CD4-positive, alpha-beta T cell (primary cell): ENCODE measurements at regions not wholly inside any gene's neighbourhood (a gene's known extent, or its start where the extent isn't known, plus 50 kb on each side); places are given as distances from the start of the nearest gene placed in this dataset.

Experiments
- ATAC-seq: fragments of 200-7000 bp; cut with Tn5 transposase; one replicate; pipeline ENCODE4 v1.10.0; 2022; ENCODE audit warnings: mild to moderate bottlenecking; ENCODE audit not compliant: poor library complexity
- CTCF ChIA-PET: fragments of 350-600 bp; sonication (Branson Sonifier 250); formaldehyde crosslinking; loops from one replicate; lab custom pipeline; 2021; ENCODE audit warnings: antibody characterized with exemption, inconsistent platforms; lab: Charles Lee
- POLR2A ChIA-PET: fragments of 350-600 bp; sonication (Branson Sonifier 250); formaldehyde crosslinking; loops from one replicate; lab custom pipeline; 2021; ENCODE audit warnings: antibody characterized with exemption, inconsistent platforms; lab: Charles Lee
- DNase-seq, 14 experiments: peaks; one replicate each; pipeline ENCODE4 v3.0.0-alpha.2; 2013 to 2020; ENCODE audit warnings: mixed read lengths in 2 of 14
- H3K27ac ChIP-seq, 2 donors: one replicate each; pipeline versions ENCODE4 v1.5.1 to v1.7.0; 2013; ENCODE audit warnings: low read length in 2 of 2, low read depth in 1 of 2, mild to moderate bottlenecking in 1 of 2
- H3K27me3 ChIP-seq, 2 experiments: 1 replicate in 1 of 2; 2 replicates in 1 of 2; pipeline versions ENCODE4 v1.6.1 to v1.7.0; 2013; ENCODE audit warnings: low read length in 2 of 2, control low read depth in 1 of 2, mild to moderate bottlenecking in 1 of 2, moderate library complexity in 1 of 2; ENCODE audit not compliant: insufficient read depth in 2 of 2, control insufficient read depth in 1 of 2
- H3K36me3 ChIP-seq: one replicate; pipeline ENCODE4 v1.6.1; 2013; ENCODE audit warnings: low read length, control low read depth; ENCODE audit not compliant: insufficient read depth
- H3K4me1 ChIP-seq: one replicate; pipeline ENCODE4 v1.6.1; 2013; ENCODE audit warnings: low read length, control low read depth; ENCODE audit not compliant: insufficient read depth
- H3K4me3 ChIP-seq: one replicate; pipeline ENCODE4 v1.5.1; 2013; ENCODE audit warnings: mild to moderate bottlenecking, low read length, moderate library complexity
- H3K9me3 ChIP-seq, 2 experiments: 1 replicate in 1 of 2; 2 replicates in 1 of 2; pipeline versions ENCODE4 v1.6.1 to v1.7.0; 2013; ENCODE audit warnings: low read length in 2 of 2, mild to moderate bottlenecking in 2 of 2, control low read depth in 1 of 2, moderate library complexity in 1 of 2; ENCODE audit not compliant: control insufficient read depth in 1 of 2, insufficient read depth in 1 of 2
- H3K27ac Mint-ChIP-seq: one replicate; pipeline ENCODE4 v1.8.0; 2020; ENCODE audit warnings: mixed read lengths
- H3K27me3 Mint-ChIP-seq: one replicate; pipeline ENCODE4 v1.8.0; 2021; ENCODE audit warnings: mixed read lengths
- H3K36me3 Mint-ChIP-seq: one replicate; pipeline ENCODE4 v1.8.0; 2021; ENCODE audit warnings: low read depth, mixed read lengths
- H3K4me1 Mint-ChIP-seq: one replicate; pipeline ENCODE4 v1.8.0; 2021; ENCODE audit warnings: low read depth, mixed read lengths
- H3K4me3 Mint-ChIP-seq: one replicate; pipeline ENCODE4 v1.8.0; 2020; ENCODE audit warnings: mild to moderate bottlenecking, mixed read lengths
- H3K9me3 Mint-ChIP-seq: one replicate; pipeline ENCODE4 v1.8.0; 2020; ENCODE audit warnings: mixed read lengths
- intact Hi-C, 2 experiments: fragments of 100-400 bp; cut with DNase I in 1 of 2; cut with micrococcal nuclease in 1 of 2; formaldehyde crosslinking; loops; one replicate each; pipeline versions ENCODE4 v1.15.1 to v1.9.0; 2023 to 2025; cut with DNase I, micrococcal nuclease
- TF ChIP-seq, protein P1 (sequence below): fragments of 200-600 bp; IDR thresholded peaks from one replicate; pipeline ENCODE4 v1.8.0; 2022; ENCODE audit warnings: antibody characterized with exemption, mild to moderate bottlenecking

DNA sequence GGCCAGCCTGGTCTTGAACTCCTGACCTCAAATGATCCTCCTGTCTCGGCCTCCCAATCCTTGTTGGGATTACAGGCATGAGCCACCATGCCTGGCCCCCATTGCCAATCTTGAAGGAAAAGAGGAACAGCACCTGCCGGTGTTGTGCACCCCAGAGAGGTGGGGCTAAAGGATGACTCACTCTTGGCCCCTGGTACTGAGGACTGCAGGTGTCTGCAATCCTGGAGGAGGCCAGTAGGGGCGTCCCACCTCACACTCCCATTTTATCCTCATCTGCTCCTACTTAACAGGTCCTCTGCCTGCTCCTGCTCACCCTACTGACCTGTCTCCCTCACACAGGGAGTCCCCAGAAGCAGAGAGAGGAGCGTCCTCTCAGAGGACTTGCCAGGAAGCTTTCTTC is 390.4 kb downstream of the ARHGEF28 start:
- peaks cover 42% of the 10 kb centered on the region for H3K27me3 Mint-ChIP-seq
- DNase-seq (no peak), ATAC-seq (no peak)
- Histone ChIP-seq H3K27me3 (peaks cover 0 to 2% of the 10 kb centered on the region in 2 experiments), H3K27ac (no peak overlapping the region), H3K36me3 (no peaks in the 10 kb centered on the region), H3K9me3 (no peaks in the 10 kb centered on the region), H3K4me3 (no peak overlapping the region), H3K4me1 (no peaks in the 10 kb centered on the region)
- no peaks in the 10 kb centered on the region for H3K9me3 Mint-ChIP-seq
- H3K4me3 Mint-ChIP-seq, result no peak overlapping the region
- POLR2A ChIA-PET, result no interaction called here
- H3K27ac Mint-ChIP-seq, result no peak overlapping the region
- no peaks in the 10 kb centered on the region for H3K4me1 Mint-ChIP-seq
- TF ChIP-seq, protein P1, sequence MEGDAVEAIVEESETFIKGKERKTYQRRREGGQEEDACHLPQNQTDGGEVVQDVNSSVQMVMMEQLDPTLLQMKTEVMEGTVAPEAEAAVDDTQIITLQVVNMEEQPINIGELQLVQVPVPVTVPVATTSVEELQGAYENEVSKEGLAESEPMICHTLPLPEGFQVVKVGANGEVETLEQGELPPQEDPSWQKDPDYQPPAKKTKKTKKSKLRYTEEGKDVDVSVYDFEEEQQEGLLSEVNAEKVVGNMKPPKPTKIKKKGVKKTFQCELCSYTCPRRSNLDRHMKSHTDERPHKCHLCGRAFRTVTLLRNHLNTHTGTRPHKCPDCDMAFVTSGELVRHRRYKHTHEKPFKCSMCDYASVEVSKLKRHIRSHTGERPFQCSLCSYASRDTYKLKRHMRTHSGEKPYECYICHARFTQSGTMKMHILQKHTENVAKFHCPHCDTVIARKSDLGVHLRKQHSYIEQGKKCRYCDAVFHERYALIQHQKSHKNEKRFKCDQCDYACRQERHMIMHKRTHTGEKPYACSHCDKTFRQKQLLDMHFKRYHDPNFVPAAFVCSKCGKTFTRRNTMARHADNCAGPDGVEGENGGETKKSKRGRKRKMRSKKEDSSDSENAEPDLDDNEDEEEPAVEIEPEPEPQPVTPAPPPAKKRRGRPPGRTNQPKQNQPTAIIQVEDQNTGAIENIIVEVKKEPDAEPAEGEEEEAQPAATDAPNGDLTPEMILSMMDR, result no peak
- CTCF ChIA-PET, result no interaction called here
- H3K36me3 Mint-ChIP-seq, result no peaks in the 10 kb centered on the region
- intact Hi-C loops, result no loop called here

DNA sequence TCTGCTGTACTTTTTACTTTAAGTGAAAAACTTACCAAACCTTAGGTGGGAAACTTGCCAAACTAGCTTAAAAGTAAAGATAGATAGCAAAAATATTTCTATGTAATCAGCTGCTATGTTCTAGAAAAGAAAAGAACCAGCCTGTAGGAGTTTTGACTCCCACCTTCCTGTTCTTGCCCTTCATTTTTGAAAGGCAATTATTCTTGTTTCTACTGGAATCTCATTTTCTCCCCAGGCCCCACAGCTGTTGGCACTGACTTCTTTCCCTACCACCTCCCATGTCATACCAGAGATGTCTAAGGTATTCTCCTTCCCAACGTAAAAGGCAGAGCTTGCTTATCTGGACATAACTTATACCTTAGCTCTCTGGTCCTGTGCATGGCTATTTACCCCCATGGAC is 389.7 kb downstream of the ARHGEF28 start:
- Mint-ChIP-seq H3K36me3 (no peaks in the 10 kb centered on the region), H3K4me1 (no peaks in the 10 kb centered on the region), H3K27me3 (peaks cover 47% of the 10 kb centered on the region), H3K9me3 (no peaks in the 10 kb centered on the region), H3K4me3 (no peak overlapping the region), H3K27ac (no peak overlapping the region)
- ChIA-PET POLR2A (no interaction called here), CTCF (no interaction called here)
- Histone ChIP-seq H3K9me3 (no peaks in the 10 kb centered on the region), H3K27ac (no peak overlapping the region), H3K4me1 (no peaks in the 10 kb centered on the region), H3K36me3 (no peaks in the 10 kb centered on the region), H3K27me3 (peaks cover 0 to 2% of the 10 kb centered on the region in 2 experiments), H3K4me3 (no peak overlapping the region)
- ATAC-seq (no peak), DNase-seq (no peak)
- intact Hi-C loops, result no loop called here
- TF ChIP-seq, protein P1, result no peak

DNA sequence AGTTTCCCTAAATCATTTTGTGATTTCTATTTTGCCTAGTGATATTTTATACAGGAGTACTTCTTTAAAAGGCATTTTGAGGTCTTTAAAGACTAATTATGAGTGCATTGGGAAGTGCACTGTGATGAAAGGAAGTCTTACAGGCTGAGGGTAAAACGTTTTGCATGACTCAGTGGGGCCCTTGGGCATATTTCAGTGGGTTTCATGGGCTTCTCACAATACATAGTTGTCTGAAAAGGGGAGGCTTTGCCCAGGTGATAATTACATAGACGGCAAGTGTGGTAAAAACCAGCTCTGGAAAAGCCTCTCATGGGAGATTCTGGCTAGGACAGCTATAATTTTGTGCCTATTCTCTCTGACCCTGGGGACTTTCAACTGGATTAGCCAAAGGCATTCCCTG is 387.2 kb downstream of the ARHGEF28 start:
- Histone ChIP-seq H3K27ac (no peak overlapping the region), H3K4me1 (no peaks in the 10 kb centered on the region), H3K27me3 (peaks cover 0 to 2% of the 10 kb centered on the region in 2 experiments), H3K4me3 (no peak overlapping the region), H3K9me3 (no peaks in the 10 kb centered on the region), H3K36me3 (no peaks in the 10 kb centered on the region)
- no peaks in the 10 kb centered on the region for H3K36me3 Mint-ChIP-seq
- no peak overlapping the region for H3K27ac Mint-ChIP-seq
- H3K27me3 Mint-ChIP-seq, result peaks cover 45% of the 10 kb centered on the region
- H3K4me3 Mint-ChIP-seq, result no peak overlapping the region
- H3K9me3 Mint-ChIP-seq, result no peaks in the 10 kb centered on the region
- TF ChIP-seq, protein P1, result no peak
- intact Hi-C loops, result no loop called here
- POLR2A ChIA-PET, result no interaction called here
- DNase-seq (no peak), ATAC-seq (no peak)
- CTCF ChIA-PET, result no interaction called here
- H3K4me1 Mint-ChIP-seq, result no peaks in the 10 kb centered on the region
